Thymus (tissue), 11 donors: ENCODE measurements at regions not wholly inside any gene's neighbourhood (a gene's known extent, or its start where the extent isn't known, plus 50 kb on each side); places are given as distances from the start of the nearest gene placed in this dataset.

Experiments
- DNase-seq, 9 donors: peaks; one replicate each; pipeline ENCODE4 v3.0.0-alpha.2; 2013; ENCODE audit warnings: low spot score in 9 of 9, low read depth in 6 of 9, missing footprints in 1 of 9
- H3K27ac ChIP-seq, 2 donors: one replicate each; pipeline ENCODE4 v1.5.1; 2013; ENCODE audit warnings: control low read depth in 1 of 2, low read depth in 1 of 2, low read length in 1 of 2, mild to moderate bottlenecking in 1 of 2, moderate library complexity in 1 of 2
- H3K27me3 ChIP-seq, 2 donors: one replicate each; pipeline ENCODE4 v1.5.1; 2013; ENCODE audit warnings: low read length in 1 of 2; ENCODE audit not compliant: control insufficient read depth in 2 of 2, insufficient read depth in 1 of 2
- H3K36me3 ChIP-seq, 2 donors: one replicate each; pipeline ENCODE4 v1.5.1; 2013; ENCODE audit warnings: low read length in 1 of 2, mild to moderate bottlenecking in 1 of 2, moderate library complexity in 1 of 2; ENCODE audit not compliant: control insufficient read depth in 2 of 2, insufficient read depth in 2 of 2
- H3K4me1 ChIP-seq, 2 donors: one replicate each; pipeline ENCODE4 v1.5.1; 2013; ENCODE audit warnings: low read length in 2 of 2; ENCODE audit not compliant: control insufficient read depth in 2 of 2, insufficient read depth in 2 of 2
- H3K4me3 ChIP-seq, 2 donors: one replicate each; pipeline ENCODE4 v1.5.1; 2013; ENCODE audit warnings: low read length in 2 of 2, control low read depth in 1 of 2, mild to moderate bottlenecking in 1 of 2
- H3K9me3 ChIP-seq, 2 donors: one replicate each; pipeline ENCODE4 v1.5.1; 2013; ENCODE audit warnings: low read length in 1 of 2, mild to moderate bottlenecking in 1 of 2; ENCODE audit not compliant: control insufficient read depth in 2 of 2, insufficient read depth in 1 of 2
- WGBS: extraction: QIAGEN DNeasy Blood & Tissue Kit; methylation state at CpG from one replicate; pipeline ENCODE4 v1.1.7; 2013; 5-methylcytosine and 5-hydroxymethylcytosine counted together
- donor health status: healthy.

GRCh38 chr12:61676520-61676919 is 583.7 kb upstream of the USP15 start:
- Histone ChIP-seq H3K36me3 (no peaks in the 10 kb centered on the region), H3K4me3 (no peak overlapping the region), H3K27ac (no peak overlapping the region), H3K4me1 (no peaks in the 10 kb centered on the region), H3K27me3 (no peaks in the 10 kb centered on the region), H3K9me3 (no peaks in the 10 kb centered on the region)
- no peak for DNase-seq

GRCh38 chr12:61687407-61687806 is 572.8 kb upstream of the USP15 start:
- H3K36me3 ChIP-seq: no peaks in the 10 kb centered on the region
- no peak for DNase-seq
- 81% methylated on average over 5 of the region's 5 CpGs for WGBS

GRCh38 chr12:61694214-61694613 is 566.0 kb upstream of the USP15 start:
- Histone ChIP-seq H3K27me3 (no peaks in the 10 kb centered on the region), H3K36me3 (no peaks in the 10 kb centered on the region), H3K4me3 (no peak overlapping the region), H3K27ac (no peak overlapping the region), H3K4me1 (no peaks in the 10 kb centered on the region), H3K9me3 (peaks cover 0 to 5% of the 10 kb centered on the region in 2 donors)
- no peak for DNase-seq
- 72% methylated on average over 1 of the region's 1 CpG for WGBS

More at GRCh38 chr12:61687407-61687806, 572.8 kb upstream of the USP15 start:
- no peaks in the 10 kb centered on the region for H3K4me1 ChIP-seq
- H3K27ac ChIP-seq: no peak overlapping the region
- no peak overlapping the region for H3K4me3 ChIP-seq
- H3K27me3 ChIP-seq: no peaks in the 10 kb centered on the region
- H3K9me3 ChIP-seq: no peaks in the 10 kb centered on the region

GRCh38 chr12:61701471-61701870 is 558.7 kb upstream of the USP15 start:
- Histone ChIP-seq H3K9me3 (no peaks in the 10 kb centered on the region), H3K4me3 (no peak overlapping the region), H3K36me3 (no peaks in the 10 kb centered on the region), H3K4me1 (no peaks in the 10 kb centered on the region), H3K27ac (no peak overlapping the region), H3K27me3 (no peaks in the 10 kb centered on the region)
- DNase-seq: no peak
- WGBS: 88% methylated on average over 3 of the region's 3 CpGs

GRCh38 chr12:61706783-61707182 is 553.4 kb upstream of the USP15 start:
- Histone ChIP-seq H3K27me3 (no peaks in the 10 kb centered on the region), H3K27ac (no peak overlapping the region), H3K36me3 (no peaks in the 10 kb centered on the region), H3K4me1 (no peaks in the 10 kb centered on the region), H3K9me3 (no peaks in the 10 kb centered on the region), H3K4me3 (no peak overlapping the region)
- DNase-seq: no peak
- 98% methylated on average over 1 of the region's 1 CpG for WGBS

- Histone ChIP-seq H3K4me1 (no peaks in the 10 kb centered on the region), H3K36me3 (no peaks in the 10 kb centered on the region), H3K4me3 (no peak overlapping the region), H3K27ac (no peak overlapping the region), H3K27me3 (no peaks in the 10 kb centered on the region), H3K9me3 (no peaks in the 10 kb centered on the region)
- DNase-seq: no peak
- 88% methylated on average over 5 of the region's 5 CpGs for WGBS
These were observed 547.1 kb upstream of the USP15 start for GRCh38 chr12:61713121-61713520.

- Histone ChIP-seq H3K36me3 (no peaks in the 10 kb centered on the region), H3K27ac (no peak overlapping the region), H3K27me3 (no peaks in the 10 kb centered on the region), H3K4me3 (no peak overlapping the region), H3K9me3 (no peaks in the 10 kb centered on the region), H3K4me1 (no peaks in the 10 kb centered on the region)
- WGBS: 86% methylated on average over 4 of the region's 4 CpGs
- no peak for DNase-seq
These were observed 542.2 kb upstream of the USP15 start for GRCh38 chr12:61717986-61718385.

- H3K27ac ChIP-seq: no peak overlapping the region
- 92% methylated on average over 1 of the region's 1 CpG for WGBS
- no peak for DNase-seq
- no peaks in the 10 kb centered on the region for H3K4me1 ChIP-seq
- H3K4me3 ChIP-seq: no peak overlapping the region
- H3K27me3 ChIP-seq: no peaks in the 10 kb centered on the region
- H3K9me3 ChIP-seq: no peaks in the 10 kb centered on the region
- no peaks in the 10 kb centered on the region for H3K36me3 ChIP-seq
These were observed 520.3 kb upstream of the USP15 start for GRCh38 chr12:61739925-61740324.

- H3K9me3 ChIP-seq: peaks cover 0 to 2% of the 10 kb centered on the region in 2 donors
- WGBS: 91% methylated on average over 1 of the region's 1 CpG
- H3K27ac ChIP-seq: no peak overlapping the region
- no peak overlapping the region for H3K4me3 ChIP-seq
- H3K4me1 ChIP-seq: no peaks in the 10 kb centered on the region
- no peaks in the 10 kb centered on the region for H3K27me3 ChIP-seq
- H3K36me3 ChIP-seq: no peaks in the 10 kb centered on the region
- no peak for DNase-seq
These were observed 509.6 kb upstream of the USP15 start for GRCh38 chr12:61750604-61751003.

GRCh38 chr12:61754214-61754613 is 506.0 kb upstream of the USP15 start:
- H3K36me3 ChIP-seq: no peaks in the 10 kb centered on the region
- DNase-seq: no peak
- 99% methylated on average over 1 of the region's 1 CpG for WGBS

More at GRCh38 chr12:61754214-61754613, 506.0 kb upstream of the USP15 start:
- Histone ChIP-seq H3K9me3 (peaks cover 0 to 2% of the 10 kb centered on the region in 2 donors), H3K4me3 (no peak overlapping the region), H3K27ac (no peak overlapping the region), H3K4me1 (no peaks in the 10 kb centered on the region), H3K27me3 (no peaks in the 10 kb centered on the region)
